ENCODE measurements at regions not wholly inside any gene's neighbourhood (a gene's known extent, or its start where the extent isn't known, plus 50 kb on each side); places are given as distances from the start of the nearest gene placed in this dataset.

- TF ChIP-seq ELF4 (IDR thresholded peaks at IDR 0.05), result no peak
- TF ChIP-seq BHLHE40 (IDR thresholded peaks at IDR 0.05; ENCODE audit: borderline replicate concordance), result no peak
- TF ChIP-seq NFRKB (IDR thresholded peaks at IDR 0.05), result no peak
- TF ChIP-seq SP1 (IDR thresholded peaks at IDR 0.05), result no peak
- no peak for TF ChIP-seq HDGF (IDR thresholded peaks at IDR 0.05; ENCODE audit: borderline replicate concordance)
- no peak for TF ChIP-seq TARDBP (IDR thresholded peaks at IDR 0.05)
- no peak for TF ChIP-seq FOXA1 (IDR thresholded peaks at IDR 0.05)
Observed at GRCh38 chr9:104304925-104305324, 199.1 kb upstream of the OR13F1 start.
